ENCODE measurements at regions not wholly inside any gene's neighbourhood (a gene's known extent, or its start where the extent isn't known, plus 50 kb on each side); places are given as distances from the start of the nearest gene placed in this dataset.
"Not testable (repeated sequence)": the region's sequence is repeated elsewhere in the genome, so short reads cannot be mapped to it uniquely, and the experiment has no call there.

GRCh38 chr5:154702477-154702876 lies 52.7 kb upstream of the LARP1 start:
- no peak for DNase-seq (ENCODE audit: extremely low read depth, low read depth)
- TF ChIP-seq CTCF (IDR thresholded peaks at IDR 0.05; ENCODE audit: low read depth, low read length): no peak

- not testable (repeated sequence) for DNase-seq (ENCODE audit: extremely low read depth, low read depth)
These were observed 53.5 kb upstream of the LARP1 start for GRCh38 chr5:154701725-154702124.

- DNase-seq (ENCODE audit: extremely low read depth, low read depth): no peak
- TF ChIP-seq CTCF (IDR thresholded peaks at IDR 0.05; ENCODE audit: low read depth, low read length): no peak
These were observed 54.0 kb upstream of the LARP1 start for GRCh38 chr5:154701181-154701580.

DNA sequence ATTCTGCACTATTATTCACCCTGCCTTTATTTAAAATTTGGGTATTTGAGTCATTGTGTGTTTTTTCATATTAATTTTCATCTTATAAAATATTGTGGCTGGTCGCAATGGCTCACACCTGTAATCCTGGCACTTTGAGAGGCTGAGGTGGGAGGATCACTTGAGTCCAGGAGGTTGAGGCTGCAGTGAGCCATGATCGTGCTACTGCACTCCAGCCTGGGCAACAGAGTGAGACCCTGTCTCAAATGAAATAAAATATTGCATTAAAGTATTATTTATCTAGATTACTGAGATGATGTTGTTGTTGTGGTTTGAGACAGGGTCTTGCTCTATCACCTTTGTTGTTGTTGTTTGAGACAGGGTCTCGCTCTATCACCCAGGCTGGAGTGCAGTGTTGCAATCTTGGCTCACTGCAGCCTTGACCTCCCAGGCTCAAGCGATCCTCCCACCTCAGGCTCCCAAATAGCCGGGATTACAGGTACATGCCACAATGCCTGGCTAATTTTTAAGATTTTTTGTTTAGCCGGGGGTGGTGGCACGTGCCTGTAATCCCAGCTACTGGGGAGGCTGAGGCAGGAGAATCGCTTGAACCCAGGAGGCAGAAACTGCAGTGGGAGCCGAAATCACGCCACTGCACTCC lies 54.8 kb upstream of the LARP1 start:
- not testable (repeated sequence) for DNase-seq (ENCODE audit: extremely low read depth, low read depth)

DNA sequence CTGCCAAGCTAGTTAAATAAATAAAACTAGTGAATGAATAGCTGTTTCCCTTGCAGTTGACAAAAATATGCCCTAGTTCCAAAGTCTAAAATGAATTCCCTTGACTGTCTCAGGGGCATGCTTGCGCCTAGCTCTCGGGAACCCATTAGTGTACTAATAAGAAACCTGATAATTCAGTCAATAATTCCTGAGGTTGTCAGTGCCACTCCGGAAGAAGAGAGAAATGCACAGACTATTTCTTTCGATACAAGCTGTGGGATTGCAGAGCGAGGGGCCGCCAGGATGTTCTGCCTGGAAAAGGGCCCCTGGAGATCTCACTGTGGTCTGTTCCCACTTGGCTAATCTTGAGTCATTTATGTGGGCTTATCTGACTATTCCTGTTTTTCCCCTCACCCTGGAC lies 56.4 kb upstream of the LARP1 start:
- TF ChIP-seq CTCF (IDR thresholded peaks at IDR 0.05; ENCODE audit: low read depth, low read length): no peak

DNA sequence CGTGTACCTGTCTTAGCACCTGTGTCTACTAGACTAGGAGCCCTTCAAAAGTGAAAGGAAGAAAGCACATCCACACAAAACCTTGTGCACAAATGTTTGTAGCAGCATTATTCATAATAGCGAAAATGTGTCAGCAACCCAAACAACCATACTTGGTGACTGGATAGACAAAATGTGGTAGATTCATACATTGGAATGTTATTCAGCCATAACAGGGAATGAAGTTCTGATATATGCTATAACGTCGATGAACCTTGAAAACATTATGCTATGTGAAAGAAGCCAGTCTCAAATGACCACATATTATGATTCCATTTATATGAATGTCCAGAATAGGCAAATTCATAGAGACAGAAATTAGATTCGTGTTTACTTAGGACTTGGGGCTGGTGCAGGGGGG lies 57.8 kb upstream of the LARP1 start:
- TF ChIP-seq CTCF (IDR thresholded peaks at IDR 0.05; ENCODE audit: low read depth, low read length): no peak
- DNase-seq (ENCODE audit: extremely low read depth, low read depth): no peak

More for the DNA sequence above, 56.4 kb upstream of the LARP1 start:
- no peak for DNase-seq (ENCODE audit: extremely low read depth, low read depth)

DNA sequence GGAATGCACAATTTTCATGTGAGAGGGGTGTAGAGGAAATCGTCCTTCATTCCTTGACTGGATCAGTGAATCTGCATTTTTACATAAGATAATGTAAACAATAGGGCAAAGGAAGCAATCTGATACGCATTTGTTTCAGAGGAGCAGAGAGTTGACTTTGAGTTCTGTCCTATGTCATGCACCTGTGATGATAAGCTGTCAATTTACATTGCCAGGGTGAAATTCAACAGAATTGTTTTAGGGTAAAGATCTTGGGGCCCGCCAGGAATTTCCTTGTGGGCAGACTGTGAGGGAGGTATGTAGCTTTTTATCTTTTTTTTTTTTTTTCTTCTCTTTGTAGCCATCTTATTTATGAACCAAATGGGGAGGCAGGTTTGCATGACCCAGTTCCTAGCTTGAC lies 58.3 kb upstream of the LARP1 start:
- DNase-seq (ENCODE audit: extremely low read depth, low read depth): no peak
- no peak for TF ChIP-seq CTCF (IDR thresholded peaks at IDR 0.05; ENCODE audit: low read depth, low read length)

DNA sequence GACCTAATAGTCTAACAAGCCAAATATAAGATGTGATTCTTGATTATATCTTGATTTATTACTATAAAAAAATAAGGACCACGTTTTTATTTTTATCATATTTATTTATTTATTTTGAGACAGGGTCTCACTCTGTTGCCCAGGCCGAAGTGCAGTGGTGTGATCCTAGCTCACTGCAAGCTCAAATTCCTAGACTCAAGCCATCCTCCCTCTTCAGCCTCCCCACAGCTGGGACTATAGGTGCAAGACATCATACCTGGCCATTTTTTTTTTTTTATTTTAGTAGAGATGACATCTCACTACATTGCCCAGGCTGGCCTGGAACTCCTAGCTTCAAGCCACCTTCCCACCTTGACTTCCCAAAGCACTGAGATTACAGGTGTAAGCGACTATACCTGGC lies 61.0 kb upstream of the LARP1 start:
- TF ChIP-seq CTCF (IDR thresholded peaks at IDR 0.05; ENCODE audit: low read depth, low read length): no peak
- no peak for DNase-seq (ENCODE audit: extremely low read depth, low read depth)
